HG02763 (cell line): ENCODE measurements at regions not wholly inside any gene's neighbourhood (a gene's known extent, or its start where the extent isn't known, plus 50 kb on each side); places are given as distances from the start of the nearest gene placed in this dataset.

ENCODE experiments used
- ATAC-seq: cut with Tn5 transposase; IDR thresholded peaks from one replicate; pipeline ENCODE4 v1.9.1; 2021; ENCODE audit warnings: mild to moderate bottlenecking, moderate library complexity; ENCODE audit not compliant: unreplicated experiment

- ATAC-seq, result no peak
Measured at GRCh38 chr4:160772668-160773067, 1391.1 kb downstream of the FSTL5 start.

- no peak for ATAC-seq
Measured at GRCh38 chr4:160795216-160795615, 1368.6 kb downstream of the FSTL5 start.

- no peak for ATAC-seq
Measured at GRCh38 chr4:160808174-160808573, 1355.6 kb downstream of the FSTL5 start.

- ATAC-seq, result no peak
Measured at GRCh38 chr4:160809576-160809975, 1354.2 kb downstream of the FSTL5 start.

- no peak for ATAC-seq
Measured at GRCh38 chr4:160810424-160810823, 1353.4 kb downstream of the FSTL5 start.

- no peak for ATAC-seq
Measured at GRCh38 chr4:160810941-160811340, 1352.9 kb downstream of the FSTL5 start.

- no peak for ATAC-seq
Measured at GRCh38 chr4:160811956-160812355, 1351.8 kb downstream of the FSTL5 start.

- no peak for ATAC-seq
Measured at GRCh38 chr4:160814726-160815125, 1349.1 kb downstream of the FSTL5 start.

- ATAC-seq, result no peak
Measured at GRCh38 chr4:160818571-160818970, 1345.2 kb downstream of the FSTL5 start.

GRCh38 chr4:160819791-160820190 lies 1344.0 kb downstream of the FSTL5 start:
- no peak for ATAC-seq

- ATAC-seq, result no peak
Measured at GRCh38 chr4:160824481-160824880, 1339.3 kb downstream of the FSTL5 start.

- no peak for ATAC-seq
Measured at GRCh38 chr4:160825644-160826338, 1338.0 kb downstream of the FSTL5 start.

- ATAC-seq, result no peak
Measured at GRCh38 chr4:160826339-160826679, 1337.5 kb downstream of the FSTL5 start.

GRCh38 chr4:160831165-160831922 lies 1332.5 kb downstream of the FSTL5 start:
- ATAC-seq, result no peak

GRCh38 chr4:160835789-160836188 lies 1328.0 kb downstream of the FSTL5 start:
- no peak for ATAC-seq

GRCh38 chr4:160836431-160836830 lies 1327.4 kb downstream of the FSTL5 start:
- no peak for ATAC-seq

GRCh38 chr4:160846121-160846520 lies 1317.7 kb downstream of the FSTL5 start:
- ATAC-seq, result no peak

GRCh38 chr4:160847228-160847627 lies 1316.6 kb downstream of the FSTL5 start:
- no peak for ATAC-seq

GRCh38 chr4:160848489-160848888 lies 1315.3 kb downstream of the FSTL5 start:
- ATAC-seq, result no peak

GRCh38 chr4:160848901-160849760 lies 1314.7 kb downstream of the FSTL5 start:
- ATAC-seq, result no peak

- no peak for ATAC-seq
Measured at GRCh38 chr4:160864253-160864652, 1299.5 kb downstream of the FSTL5 start.

- ATAC-seq, result no peak
Measured at GRCh38 chr4:160869899-160870298, 1293.9 kb downstream of the FSTL5 start.
